Uterus (tissue), 2 donors: ENCODE measurements at regions not wholly inside any gene's neighbourhood (a gene's known extent, or its start where the extent isn't known, plus 50 kb on each side); places are given as distances from the start of the nearest gene placed in this dataset.

Source experiments
- CTCF ChIP-seq, 4 experiments: fragments of 200-600 bp in 2 of 4; fragments of 450-650 bp in 2 of 4; sonication (generic) in 2 of 4; IDR thresholded peaks; one replicate each; pipeline ENCODE4 v1.5.1; 2016 to 2019; ENCODE audit warnings: antibody characterized with exemption in 4 of 4, mild to moderate bottlenecking in 2 of 4, moderate library complexity in 1 of 4
- POLR2A ChIP-seq, 2 donors: fragments of 450-650 bp; IDR thresholded peaks; one replicate each; pipeline ENCODE4 v1.6.1; 2016; ENCODE audit warnings: antibody characterized with exemption in 2 of 2, mild to moderate bottlenecking in 1 of 2, moderate library complexity in 1 of 2

GRCh38 chr1:36644556-36644955 is 161.8 kb upstream of the CSF3R start:
- TF ChIP-seq POLR2A (IDR thresholded peaks at IDR 0.05) (no peak), CTCF (IDR thresholded peaks at IDR 0.05) (no peak)
